GM19324 (cell line): ENCODE measurements at regions not wholly inside any gene's neighbourhood (a gene's known extent, or its start where the extent isn't known, plus 50 kb on each side); places are given as distances from the start of the nearest gene placed in this dataset.

ENCODE experiments used
- ATAC-seq: cut with Tn5 transposase; IDR thresholded peaks from one replicate; pipeline ENCODE4 v1.9.1; 2021; ENCODE audit warnings: mild to moderate bottlenecking, moderate library complexity; ENCODE audit not compliant: unreplicated experiment, low FRiP score

DNA sequence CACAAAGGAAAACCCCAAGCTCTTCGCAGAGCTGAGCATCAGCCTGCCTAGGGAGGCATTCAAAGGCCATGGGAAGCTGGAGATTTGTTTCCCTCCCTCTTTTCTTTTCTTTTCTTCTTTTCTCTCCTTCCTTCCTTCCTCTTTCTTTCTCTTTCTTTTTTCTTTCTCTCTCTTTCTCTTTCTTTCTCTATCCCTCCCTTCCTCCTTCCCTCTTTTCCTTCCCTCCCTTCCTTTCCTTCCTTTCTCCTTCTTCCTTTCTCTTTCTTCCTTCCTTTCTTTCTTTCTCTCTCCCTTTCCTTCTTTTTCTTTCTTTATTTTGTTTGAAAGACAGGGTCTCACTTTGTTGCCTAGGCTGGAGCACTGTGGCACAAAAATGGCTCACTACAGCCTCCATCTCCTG lies 168.4 kb upstream of the ARL4C start:
- no peak for ATAC-seq

- ATAC-seq: no peak
Measured at GRCh38 chr2:234661849-234662248, 165.0 kb upstream of the ARL4C start.

DNA sequence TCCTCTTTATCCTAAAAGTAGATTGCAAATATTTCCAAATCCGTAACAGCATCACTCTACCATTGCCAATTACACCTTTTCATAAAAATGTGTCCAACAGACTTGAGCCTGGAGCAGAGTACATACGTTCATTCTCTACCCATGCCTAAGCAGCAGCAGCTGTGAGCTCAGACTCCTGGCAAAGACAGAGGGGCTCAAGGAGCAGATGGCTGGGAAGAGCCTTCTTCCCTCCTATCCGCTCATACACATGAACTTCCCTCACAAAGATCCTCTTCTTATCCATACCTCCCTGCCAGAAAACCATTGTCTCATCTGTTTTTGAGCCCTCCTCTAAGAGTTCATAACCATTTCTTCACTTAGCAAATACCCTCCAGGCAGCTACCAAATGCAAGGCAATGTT lies 164.3 kb upstream of the ARL4C start:
- ATAC-seq: no peak

GRCh38 chr2:234655706-234656105 lies 158.8 kb upstream of the ARL4C start:
- ATAC-seq: no peak

DNA sequence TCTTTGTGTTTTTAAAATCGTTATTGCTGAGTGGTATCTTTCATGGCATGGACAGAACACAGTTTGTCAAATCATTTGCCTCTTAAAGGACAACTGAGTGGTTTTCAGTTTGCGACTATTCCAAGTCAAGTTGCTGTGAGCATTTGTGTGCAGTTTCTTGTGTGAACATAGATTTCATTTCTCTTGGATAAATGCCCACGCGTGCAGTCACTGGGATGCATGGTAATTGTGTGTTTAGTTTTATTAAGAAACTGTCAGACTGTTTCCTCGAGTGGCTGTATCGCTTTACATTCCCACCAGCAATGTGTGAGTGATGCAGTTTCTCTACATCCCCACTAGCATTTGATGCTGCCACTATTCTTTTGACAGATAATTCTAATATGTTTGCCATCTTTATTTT lies 154.0 kb upstream of the ARL4C start:
- no peak for ATAC-seq

DNA sequence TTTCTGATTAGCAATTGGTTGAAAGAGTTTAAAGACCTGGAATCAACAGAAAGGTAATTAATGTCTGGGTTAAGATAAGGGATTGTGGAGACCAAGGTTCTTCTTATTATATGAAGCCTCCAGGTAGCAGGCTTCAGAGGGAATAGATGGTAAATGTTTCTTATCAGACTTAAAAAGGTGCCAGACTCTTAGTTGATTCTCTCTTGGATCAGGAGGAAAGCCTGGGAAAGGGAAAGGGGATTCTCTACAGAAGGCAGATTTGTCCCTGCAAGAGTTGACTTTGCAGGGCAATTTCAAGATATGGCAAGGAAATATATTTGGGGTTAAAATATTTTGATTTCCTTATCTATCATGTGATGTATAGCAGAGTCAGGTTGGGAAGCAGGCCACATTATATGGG lies 153.1 kb upstream of the ARL4C start:
- no peak for ATAC-seq

GRCh38 chr2:234643407-234643806 lies 146.5 kb upstream of the ARL4C start:
- ATAC-seq: no peak

DNA sequence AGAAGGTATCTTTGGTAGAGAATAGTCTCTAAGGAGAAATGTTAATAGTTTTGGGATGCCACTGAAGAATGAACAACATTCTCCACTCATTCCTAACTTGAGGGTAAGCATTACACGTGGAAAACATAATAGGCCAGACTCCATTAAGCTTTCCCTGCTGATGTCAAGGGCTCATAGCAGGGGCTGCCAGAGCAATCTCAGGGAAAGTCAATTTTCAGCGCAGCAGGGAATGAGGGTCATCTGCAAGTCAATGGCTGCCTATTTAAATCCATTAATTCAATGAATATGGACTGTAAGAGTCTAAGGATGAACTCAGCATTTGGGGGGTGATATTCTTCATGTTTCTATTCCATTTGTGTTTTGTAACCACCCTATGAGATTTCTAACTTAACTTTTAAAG lies 144.2 kb upstream of the ARL4C start:
- no peak for ATAC-seq

DNA sequence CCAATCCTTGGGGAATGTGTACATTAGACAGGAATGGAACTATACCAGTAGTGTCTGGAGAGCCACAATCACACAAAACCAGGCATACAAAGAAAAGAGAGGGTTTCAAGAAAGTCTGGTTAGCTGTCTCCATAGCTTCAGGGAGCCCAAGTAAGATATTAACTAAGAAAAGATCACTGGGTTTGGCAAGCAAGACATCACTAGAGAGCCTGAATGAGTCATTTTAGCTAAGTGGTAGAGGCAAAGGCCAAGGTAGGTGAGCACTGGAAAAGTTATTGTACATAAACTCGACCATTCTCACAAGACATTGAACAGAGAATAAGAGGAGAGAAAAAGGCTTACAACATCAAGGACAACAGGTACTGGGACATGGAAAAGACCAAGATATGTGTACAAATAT lies 143.8 kb upstream of the ARL4C start:
- ATAC-seq: no peak

DNA sequence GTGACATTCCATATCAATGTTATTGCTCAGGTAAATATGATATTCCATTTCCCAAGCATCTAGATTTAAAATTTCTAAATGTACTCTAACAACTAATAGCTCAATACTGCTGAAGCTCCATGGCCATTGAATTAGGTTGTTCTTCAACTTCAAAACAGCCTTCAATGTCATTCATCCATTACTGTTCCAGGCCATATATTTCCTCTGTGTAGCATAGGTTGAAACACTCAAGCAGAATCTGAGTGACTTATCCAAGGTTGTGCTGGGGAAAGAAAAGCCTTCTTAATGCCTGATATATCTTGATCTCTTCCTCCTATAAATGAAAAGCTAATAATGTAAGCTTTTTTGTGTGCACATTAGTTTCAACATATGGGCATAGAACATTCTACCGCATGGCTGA lies 142.1 kb upstream of the ARL4C start:
- ATAC-seq: no peak

DNA sequence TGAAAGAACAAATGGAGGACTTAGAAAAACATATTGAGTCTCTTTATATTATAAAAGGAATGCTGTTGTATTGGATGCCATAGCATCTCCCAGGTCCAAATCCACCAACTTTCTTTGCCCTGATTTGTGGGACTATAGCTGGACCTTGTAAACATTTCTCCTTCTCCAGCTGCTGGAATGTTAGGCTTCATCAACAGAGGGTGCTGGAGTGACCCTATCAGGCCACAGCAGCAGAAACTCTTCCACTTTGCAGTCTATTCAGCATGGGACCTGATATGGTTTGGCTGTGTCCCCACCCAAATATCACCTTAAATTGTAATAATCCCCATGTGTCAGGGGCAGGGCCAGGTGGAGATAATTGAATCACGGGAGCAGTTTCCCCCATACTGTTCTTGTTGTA lies 138.4 kb upstream of the ARL4C start:
- no peak for ATAC-seq

GRCh38 chr2:234633581-234634230 lies 136.8 kb upstream of the ARL4C start:
- ATAC-seq: no peak

DNA sequence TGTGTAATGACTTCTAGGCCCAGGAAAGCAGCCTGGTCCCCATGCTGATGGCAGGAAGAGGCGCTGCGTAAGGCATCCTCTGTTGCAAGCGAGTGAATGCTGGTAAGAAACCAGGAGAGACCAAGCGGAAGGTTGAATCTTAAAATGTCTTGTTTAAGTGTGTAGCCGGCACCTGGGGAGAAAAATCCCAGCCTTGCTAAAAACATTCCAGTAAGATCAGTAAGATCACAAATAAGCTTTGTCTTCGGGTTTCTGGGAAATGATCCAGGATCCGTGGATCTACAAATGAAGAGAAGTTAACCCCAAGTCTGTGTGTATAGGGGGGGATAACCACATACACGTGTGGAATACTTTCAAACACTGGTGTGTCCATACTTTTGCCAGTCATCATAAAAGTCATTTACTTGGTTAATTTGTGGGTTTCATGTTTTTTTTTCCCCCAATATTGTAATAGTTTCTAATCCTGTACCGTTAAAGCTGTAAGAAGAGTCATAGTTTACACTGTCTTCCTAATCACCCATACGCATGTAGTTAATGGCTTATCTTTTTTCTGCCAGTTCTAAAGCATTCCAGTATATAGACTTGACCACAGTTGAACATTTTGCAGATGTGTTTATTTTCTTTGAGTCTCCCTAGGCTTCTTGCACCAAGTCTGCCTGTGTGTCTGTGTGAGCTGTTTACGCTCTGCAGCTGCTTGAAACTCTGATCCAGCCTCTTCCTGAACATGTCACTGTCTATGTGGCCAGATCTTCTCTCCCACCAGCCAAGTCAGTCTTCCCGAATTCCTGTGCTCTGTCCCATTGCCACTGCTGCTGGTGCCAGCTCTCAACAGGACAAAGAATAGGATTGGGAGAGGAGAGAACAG lies 135.9 kb upstream of the ARL4C start:
- no peak for ATAC-seq

DNA sequence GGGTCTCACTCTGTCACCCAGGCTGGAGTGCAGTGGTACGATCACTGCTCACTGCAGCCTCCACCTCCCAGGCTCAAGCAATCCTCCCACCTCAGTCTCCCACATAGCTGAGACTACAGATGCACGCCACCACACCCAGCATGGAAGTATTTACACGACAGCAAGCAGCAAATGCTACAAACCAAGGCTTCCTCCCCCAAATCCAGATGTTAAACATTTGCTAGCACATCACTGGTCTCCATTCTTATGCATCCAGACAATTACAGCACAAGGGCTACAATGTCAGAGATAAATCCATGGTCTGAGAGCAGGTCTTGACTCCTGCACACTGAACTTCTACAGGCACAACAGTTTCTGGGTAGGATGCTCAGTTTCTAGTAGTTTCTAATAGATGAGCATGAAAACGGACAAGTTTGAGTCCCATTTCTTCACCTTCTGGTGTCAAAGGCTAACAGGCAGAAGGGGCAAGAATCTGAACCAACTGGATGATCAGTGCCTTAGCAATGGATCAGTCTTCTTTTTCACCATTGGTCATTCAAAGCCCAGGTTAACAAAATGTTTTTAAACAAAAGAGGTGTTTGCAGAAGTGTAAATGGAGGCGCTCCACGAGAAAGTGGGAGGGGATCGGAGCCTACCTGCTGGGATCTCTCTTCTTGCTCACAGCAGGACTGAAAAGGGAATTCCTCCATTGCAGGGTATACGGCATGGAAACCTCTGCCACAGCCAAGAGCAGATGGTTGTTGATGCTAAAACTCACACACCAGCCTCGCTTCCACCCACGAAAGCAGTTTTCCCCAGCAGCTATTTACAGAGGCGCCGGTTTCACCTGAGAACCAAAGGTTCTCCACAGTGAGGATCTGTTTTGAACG lies 135.0 kb upstream of the ARL4C start:
- ATAC-seq: no peak

DNA sequence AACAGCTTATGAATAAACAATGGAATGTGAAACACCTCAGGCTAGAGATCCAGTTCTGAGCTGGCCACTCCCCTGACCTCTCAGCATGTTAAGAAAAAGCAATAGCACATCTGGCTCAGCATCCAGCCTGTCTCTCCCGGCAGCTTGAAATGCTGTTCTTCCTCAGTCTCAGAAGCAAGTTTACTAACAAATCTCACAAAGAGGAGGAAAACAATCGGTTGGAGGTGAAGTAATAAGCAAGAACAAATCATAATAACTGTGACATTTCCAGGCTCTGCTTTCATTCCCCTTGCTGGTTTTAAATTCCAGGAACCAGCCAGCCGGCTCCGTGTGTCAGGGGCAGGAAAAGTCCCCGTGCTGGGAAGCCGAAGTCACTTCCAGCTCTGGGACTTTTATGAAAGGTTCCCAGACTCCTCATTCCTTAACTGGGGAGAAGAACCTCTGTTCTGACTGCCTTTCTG lies 133.9 kb upstream of the ARL4C start:
- no peak for ATAC-seq

- ATAC-seq: no peak
Measured at GRCh38 chr2:234629596-234629995, 132.7 kb upstream of the ARL4C start.

- ATAC-seq: no peak
Measured at GRCh38 chr2:234628953-234629352, 132.1 kb upstream of the ARL4C start.

DNA sequence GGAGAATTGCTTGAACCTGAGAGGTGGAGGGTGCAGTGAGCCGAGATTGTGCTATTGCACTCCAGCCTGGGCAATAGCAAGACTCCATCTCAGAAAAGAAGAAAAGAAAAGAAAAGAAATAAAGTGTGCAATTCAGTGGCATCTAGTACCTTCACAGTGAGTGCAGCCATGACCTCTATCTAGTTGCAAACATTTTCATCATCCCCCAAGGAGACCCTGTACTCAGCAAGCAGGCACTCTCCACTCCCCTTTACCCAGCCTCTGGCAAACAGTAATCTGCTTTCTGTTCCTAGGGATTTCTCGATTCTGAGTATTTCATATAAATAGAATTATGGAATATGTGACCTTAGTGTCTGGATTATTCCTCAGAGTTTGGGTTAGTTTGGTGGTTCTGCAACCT lies 130.4 kb upstream of the ARL4C start:
- ATAC-seq: no peak

DNA sequence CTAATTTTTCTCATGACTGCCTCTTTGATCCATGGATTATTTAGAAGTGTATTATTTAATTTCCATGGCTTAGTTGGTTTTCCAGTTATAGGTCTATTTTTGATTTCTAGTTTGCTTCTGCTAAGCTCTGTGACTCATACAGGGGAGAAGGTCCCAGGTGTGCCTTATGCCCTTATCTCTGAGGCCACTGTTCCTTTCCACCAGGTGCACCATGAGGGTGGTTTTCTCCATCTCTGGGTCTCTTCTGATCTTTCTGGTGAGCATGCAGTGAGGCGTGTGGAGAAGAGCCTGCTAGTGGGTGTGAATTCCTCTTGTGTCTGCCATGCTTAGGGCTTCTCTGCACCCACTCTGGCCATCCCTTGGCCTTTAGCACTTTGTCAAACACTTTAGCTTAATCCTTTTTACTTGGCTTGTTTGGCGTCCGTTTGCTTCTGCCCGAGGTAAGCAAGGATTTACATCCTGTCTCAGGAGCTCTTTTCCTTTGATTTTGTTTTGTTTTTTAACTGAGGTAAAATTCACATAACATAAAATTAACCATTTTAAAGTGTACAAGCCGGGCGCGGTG lies 129.8 kb upstream of the ARL4C start:
- no peak for ATAC-seq

- no peak for ATAC-seq
Measured at GRCh38 chr2:234625626-234626250, 128.9 kb upstream of the ARL4C start.
